8988T (cell line): ENCODE measurements at regions not wholly inside any gene's neighbourhood (a gene's known extent, or its start where the extent isn't known, plus 50 kb on each side); places are given as distances from the start of the nearest gene placed in this dataset.

Source experiments
- DNase-seq: peaks from one replicate; pipeline ENCODE4 v3.0.0; 2011

DNA sequence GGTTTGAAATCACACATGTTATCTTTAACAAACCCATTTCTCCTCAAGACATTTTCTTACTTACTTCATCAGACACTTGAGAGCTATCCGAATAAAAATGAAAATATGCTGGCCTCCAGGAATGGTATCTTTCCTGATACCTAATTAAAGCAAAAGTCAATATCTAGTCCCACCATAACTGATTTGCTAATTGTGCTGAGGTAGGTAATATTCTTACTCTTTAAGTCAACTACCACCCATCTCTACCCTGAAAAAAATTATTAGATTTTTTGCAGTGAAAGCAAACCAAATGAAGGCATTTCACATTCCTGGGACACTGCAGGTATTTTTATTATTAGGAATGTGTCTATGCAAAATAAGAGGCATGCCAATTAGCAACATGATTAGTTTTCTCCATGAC is 175.8 kb downstream of the QDPR start:
- DNase-seq, result no peak

DNA sequence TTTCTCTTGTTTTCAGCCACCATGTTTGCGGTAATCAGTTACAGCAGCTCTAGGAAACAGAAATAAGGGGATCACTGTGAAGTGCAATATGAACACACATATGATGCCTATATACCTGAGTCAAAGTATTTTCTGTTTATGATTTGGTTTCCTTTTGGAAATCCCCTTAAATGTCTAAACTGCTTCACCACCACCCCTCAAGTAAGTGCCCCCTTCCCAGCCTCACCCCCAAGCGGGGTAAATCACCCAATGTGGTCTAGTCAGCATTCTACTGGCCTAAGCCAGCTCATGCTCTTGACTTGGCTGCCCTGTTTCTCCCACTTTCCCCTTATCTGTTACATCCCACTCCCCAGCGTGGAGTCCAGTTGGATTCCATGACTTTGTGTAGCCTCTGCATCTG is 176.5 kb downstream of the QDPR start:
- no peak for DNase-seq

DNA sequence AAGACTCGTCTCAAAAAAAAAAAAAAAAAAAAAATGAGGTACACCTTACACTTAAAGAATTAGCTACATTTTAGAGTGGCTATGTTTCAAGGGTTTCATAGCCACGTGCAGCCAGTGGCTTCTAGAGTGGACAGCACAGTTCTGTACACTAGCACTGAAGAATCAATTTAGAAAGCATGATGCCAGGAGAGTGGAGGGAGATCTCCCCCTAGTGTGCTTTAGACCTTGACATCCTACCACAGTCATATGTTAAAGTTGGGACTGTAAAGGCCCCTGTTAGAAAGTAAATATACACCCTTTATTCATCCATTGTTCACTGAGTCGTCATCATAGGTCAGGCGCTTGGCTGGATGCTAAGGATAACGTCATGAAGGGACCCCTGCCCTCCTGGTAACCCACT is 179.4 kb downstream of the QDPR start:
- DNase-seq, result no peak

DNA sequence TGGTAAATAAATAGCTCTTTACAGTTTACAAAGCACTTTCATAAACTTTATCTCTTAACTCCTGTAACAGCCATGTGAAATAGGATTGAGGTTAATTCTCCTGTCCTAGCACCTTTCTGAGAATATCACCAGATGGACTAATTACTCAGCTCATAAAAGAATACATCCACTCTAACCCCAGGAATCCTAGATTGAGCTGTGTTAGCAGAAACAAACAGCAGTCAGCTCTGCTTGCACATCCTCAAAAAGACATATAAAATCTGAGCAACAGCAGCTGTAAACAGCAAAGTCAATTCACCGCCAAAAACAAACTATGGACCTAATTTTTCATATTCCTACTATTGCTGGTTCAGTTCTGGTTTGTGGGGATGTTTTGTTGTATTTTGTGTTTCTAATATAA is 182.8 kb downstream of the QDPR start:
- no peak for DNase-seq

DNA sequence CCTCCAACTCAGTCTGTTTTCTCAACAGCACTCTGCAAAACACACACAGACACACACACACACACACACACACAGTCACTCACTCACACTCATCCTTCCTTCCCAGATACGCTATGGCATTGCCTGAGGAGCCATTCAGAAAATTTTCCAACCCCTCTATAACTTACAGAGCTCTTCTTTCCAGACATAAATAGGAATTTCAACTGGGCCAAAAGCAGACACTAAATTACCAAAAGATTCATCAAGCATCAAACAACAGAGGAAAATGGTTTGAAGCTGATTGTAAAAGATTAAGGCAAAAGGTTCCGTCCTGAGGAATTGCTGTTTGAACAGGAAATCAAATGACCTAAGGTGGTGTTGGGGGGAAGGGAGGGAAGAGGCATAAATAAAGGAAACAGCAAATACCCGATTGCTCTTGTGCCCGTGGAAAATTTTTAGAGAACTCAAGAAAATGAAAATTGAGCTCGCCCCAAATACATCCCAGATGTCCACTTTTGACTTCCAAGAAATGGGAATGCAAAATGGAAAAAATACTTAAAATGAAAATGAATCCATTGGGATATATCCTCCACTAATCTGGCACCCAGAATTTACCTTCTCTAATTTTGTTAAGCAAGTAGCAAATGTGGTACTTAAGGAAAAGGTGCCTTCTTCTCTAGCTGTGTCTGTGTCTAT is 183.6 kb downstream of the QDPR start:
- no peak for DNase-seq

DNA sequence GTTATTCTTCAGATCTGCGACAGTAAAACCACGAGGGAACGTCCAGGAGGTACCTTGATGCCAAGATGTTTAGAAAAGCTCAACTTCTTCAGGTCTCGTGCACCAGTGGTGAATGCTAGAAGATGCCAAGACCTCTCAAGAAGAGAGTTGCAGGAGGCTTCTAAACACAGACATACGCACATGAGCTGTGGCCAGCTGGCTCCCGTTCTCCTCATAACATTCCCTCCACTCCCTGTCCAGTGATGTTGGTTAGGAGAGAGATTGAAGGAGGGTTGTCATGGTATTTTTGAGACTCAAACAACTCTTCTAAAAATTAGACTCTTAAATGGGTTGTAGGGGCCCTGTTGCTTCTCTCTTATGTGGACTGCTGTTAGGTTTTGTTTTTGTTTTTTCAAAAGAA is 184.3 kb downstream of the QDPR start:
- DNase-seq, result no peak

DNA sequence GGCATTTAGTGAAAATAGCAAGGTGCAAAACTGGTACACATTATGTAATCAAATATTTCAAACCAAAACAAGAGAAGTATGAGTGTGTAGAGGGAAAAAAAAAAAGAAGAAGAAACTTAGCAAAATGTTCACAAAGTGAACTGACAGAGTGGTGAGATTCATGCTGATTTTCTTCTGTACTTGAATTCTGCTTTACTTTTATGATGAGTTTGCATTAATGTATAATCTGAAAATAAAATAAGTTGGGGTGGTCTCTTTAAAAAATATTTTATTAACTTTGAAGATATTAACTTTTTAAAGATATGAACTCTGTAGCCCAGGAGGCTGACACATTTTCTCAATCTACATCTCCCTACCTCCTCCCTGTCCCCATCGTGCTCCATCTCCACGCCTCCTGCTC is 185.1 kb downstream of the QDPR start:
- DNase-seq, result no peak

DNA sequence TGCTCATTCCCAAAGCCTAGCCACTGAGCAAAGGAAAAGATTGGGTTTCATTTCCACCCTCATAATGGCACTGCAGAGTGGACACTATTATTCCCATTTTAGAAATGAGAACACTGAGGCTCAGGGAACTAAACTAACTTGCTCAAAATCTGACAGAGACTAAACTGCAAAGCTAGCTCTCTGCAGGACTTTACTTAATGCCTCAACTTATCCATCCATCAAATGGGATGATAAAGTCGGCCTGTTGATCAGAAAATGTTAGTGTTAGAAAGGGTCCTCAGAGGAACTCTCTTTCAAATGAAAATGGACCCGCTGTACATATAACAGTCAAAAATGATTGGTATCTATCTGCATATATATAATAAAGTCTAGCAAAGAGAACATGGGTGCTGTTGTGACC is 186.8 kb downstream of the QDPR start:
- no peak for DNase-seq

DNA sequence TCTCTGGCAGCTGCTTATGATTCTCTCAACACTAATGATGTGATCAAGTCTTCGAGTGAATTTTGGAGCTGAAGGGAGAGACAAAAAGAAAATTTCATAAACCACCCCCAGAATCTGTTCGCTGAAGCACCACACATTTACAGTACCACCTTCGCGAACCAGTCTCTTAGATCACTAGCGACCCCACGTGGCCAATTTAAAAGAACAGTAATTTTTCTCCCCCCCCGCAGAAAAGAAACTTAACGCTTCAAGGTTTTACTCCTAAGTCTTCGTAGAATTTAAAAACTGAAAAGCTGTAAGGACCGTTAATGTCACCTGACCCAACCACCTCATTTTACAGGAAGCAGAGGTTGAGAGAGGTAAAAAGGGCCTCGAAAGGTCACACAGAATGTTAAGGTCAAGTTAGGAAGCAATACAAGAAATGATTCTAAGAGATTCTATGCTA is 187.5 kb downstream of the QDPR start:
- no peak for DNase-seq

DNA sequence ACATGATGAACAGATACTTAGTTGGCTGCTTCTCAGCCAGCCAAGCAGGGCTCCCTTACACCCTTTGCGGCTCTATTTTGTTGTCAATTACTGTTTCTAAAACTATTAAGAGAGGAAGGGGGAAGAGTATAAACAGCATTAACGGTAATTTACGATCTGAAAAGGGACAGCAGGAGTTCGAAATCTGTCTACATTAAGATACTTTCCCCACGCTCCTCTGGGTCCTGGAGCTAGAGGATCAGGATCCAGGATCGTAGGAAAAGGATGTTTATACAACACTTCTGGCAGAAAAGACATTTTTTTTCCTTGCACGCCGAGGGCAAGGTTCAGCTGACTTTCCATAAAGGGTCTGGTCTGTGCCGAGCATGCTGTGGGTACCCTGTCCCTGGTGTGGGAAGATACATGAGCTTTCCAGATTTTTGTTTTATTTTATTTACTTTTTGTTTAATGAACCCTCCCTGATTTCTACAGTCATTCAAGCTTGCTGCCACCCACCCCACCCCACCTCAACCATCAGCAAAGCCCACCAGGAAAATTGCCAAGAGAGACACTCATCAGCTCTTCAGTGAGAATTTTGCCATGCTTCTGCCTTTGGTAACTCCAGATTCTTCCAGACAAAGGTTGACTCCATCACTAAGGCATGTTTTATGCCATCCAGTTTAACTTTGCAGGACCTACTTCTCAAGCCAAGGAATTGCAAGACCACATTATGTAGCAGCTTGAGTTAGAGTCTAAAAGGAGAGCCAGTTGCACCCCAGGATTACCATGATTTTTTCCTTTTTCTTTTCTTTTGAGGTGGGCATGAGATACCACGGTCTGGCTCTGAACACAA is 188.1 kb downstream of the QDPR start:
- DNase-seq, result no peak

DNA sequence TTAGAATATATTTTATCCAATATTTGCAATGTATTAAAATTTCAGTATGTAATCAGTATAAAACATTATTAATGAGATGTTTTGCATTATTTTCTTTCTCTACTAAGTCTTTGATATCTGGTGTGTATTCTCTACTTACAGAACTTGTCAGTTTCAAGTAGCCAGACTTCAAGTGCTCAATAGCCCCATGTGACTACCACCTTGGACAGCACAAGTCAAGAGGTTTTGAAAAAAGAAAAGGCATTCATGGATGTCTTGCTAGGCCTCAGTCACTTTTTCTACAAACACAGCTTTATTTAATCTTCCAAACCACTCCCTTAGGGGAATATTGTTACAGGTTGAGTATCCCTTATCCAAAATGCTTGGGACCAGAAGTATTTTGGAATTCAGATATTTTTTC is 189.4 kb downstream of the QDPR start:
- no peak for DNase-seq

DNA sequence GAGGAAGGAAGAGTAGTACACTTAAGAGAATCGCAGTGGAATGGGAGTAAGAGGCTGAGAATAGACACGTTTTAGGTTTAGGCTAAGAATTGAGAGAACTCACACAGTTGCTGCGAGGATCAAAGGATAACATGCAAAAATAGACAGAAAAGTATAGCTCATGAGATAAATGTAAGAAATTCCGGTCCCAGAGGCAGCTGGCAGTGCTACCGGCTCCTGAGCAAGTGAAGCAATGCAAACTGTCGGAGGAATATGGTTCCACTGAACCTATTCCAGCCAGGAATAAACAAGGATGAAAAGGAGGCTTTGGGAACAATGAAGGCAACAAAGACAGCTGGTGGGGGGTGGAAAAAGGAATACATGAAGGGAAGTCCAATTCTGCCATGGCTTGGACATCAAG is 191.8 kb downstream of the QDPR start:
- DNase-seq, result no peak

DNA sequence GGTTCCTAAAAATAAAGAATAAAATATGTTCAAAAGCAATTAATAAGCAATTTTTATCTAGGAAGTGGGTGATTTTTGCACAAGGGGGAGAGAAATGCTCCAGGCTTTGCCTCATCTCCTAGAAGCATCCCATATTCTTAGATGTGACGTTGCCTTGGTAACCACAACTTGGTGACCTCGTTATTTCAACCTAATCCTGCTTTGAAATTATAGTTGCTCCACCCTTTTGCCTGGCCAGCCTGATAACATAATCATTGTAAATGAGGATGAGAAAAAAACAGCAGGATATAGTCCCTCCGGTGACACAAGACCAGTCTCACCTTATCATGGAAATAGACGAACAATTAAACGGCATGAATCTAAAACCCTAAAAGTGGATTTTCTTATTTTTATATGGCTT is 194.4 kb downstream of the QDPR start:
- DNase-seq, result no peak

DNA sequence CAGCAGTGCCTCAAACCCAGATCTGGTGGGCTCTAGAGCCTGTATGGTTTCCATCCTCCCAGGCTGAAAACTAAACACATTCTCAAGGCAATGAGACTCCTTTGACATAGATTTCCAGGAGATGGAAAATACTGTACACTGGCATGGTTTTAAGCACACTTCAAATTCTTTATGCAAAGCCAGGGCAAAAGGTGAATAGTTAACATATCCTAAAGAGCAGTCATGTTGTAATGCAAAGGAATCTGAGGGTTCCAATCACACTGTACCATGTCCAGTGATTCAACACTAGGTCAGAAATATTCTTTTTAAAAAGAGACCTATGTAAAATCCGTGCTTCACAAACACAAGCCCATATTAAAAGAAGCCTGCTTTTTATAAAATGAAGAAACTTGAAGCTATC is 195.3 kb downstream of the QDPR start:
- DNase-seq, result no peak

DNA sequence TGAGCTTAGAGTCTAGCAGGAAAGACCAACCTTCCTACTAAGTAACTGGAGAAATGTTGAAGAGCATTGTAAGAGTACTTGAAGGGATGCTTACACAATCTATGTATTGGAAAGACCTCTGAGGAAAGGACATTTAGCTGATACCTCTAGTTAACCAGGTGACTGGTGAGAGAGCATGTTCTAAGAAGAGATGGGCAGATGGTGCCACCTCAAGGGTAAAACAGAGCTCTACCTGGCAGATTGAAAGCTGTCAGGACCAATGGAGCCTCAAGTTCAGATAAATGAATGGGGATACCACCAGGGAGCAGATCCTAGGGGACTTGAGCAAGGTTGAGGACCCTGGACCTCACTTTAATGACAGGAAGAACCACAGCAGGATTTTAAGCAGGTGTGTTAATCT is 196.4 kb downstream of the QDPR start:
- DNase-seq, result no peak

DNA sequence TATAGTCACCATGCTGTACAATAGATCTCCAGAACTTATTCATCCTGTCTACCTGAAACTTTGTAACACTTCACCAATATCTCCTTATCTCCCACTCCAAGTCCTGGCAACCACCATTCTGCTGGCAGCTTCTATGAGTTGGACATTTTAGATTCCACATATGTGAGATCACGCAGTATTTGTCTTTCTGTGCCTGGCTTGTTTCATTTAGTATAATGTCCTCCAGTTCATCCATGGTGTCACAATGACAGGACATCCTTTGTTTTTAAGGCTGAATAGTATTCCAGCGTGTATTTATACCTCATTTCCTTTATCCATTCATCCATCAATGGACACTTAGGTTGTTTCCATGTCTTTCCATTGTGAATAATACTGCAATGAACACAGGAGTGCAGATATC is 198.7 kb downstream of the QDPR start:
- DNase-seq, result no peak

DNA sequence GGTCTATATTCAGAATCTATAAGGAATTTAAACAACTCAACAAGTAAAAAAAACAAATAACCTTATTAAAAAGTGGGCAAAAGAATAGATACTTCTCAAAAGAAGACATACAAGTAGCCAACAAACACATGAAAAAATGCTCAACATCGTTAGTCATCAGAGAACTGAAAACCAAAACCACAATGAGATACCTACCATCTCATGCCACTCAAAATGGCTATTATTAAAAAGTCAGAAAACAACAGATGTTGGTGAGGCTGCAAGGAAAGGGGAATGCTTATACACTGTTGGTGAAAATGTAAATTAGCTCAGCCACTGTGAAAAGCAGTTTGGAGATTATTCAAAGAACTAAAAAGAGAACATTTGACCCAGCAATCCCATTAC is 201.6 kb downstream of the QDPR start:
- no peak for DNase-seq

DNA sequence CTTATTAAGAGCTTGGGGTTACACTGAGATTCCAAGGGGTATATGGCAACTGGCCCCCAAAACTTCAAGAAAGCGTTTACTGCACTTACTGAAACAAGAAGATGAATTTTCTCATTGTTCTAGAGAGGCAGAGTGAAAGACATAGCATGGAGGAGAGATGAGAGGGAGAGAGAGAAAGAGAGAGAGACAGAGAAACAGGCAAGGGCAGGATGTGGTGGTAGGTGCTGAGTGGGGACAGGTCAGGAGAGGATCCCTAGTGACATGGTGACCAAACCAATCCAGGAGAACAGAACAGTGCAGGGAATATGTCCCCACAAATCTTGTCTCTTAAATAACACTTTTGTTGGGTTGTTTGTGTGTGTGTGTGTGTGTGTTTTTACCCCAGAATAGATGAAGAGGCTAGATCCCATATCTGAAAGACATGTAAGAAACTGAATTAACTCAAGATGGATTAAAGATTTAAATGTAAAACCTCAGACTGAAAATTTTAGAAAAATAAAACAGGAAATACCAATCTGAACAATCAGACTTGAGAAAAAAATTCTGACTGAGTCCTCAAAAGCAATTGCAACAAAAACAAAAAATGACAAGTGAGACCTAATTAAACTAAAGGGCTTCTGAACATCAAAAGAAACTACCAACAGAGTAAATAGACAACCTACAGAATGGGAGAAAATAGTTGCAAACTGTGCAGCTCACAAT is 202.2 kb downstream of the QDPR start:
- DNase-seq, result no peak

DNA sequence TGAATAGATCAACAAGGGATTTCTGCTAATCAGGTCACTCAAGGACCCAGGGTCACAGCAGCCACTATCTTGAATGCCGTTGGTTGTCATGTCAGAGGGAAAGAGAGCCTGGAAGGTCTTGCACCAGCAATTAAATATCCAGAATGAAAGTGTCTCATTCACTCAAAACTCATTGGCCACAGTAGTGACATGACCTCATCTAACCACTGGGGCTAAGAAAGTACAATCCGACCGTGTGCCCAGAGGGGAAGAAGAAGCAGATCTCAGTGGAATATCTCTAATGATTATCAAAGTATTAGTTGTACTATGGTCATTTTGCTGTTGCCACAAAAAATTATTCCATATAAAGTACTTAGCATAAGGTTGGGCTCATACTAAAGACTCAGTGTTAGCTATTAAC is 210.0 kb downstream of the QDPR start:
- no peak for DNase-seq

DNA sequence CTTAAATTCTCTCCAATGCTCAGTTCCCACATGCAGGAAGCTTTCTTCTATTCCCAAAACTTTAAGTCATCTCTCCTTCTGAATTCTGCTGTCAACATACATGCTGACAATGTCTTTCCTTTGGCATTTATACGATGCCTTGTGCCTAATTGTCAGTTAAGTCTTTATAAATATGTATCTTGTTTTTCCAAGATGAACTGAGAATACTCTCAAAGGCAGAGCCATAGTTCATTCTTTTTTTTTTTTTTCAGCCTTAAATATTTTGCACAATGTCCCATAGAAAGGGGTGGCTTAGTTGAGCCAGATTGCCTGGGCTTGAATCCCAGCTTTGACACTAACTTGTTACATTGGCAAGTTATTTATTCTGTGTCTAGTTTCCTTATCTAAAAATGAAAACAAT is 210.6 kb downstream of the QDPR start:
- no peak for DNase-seq

DNA sequence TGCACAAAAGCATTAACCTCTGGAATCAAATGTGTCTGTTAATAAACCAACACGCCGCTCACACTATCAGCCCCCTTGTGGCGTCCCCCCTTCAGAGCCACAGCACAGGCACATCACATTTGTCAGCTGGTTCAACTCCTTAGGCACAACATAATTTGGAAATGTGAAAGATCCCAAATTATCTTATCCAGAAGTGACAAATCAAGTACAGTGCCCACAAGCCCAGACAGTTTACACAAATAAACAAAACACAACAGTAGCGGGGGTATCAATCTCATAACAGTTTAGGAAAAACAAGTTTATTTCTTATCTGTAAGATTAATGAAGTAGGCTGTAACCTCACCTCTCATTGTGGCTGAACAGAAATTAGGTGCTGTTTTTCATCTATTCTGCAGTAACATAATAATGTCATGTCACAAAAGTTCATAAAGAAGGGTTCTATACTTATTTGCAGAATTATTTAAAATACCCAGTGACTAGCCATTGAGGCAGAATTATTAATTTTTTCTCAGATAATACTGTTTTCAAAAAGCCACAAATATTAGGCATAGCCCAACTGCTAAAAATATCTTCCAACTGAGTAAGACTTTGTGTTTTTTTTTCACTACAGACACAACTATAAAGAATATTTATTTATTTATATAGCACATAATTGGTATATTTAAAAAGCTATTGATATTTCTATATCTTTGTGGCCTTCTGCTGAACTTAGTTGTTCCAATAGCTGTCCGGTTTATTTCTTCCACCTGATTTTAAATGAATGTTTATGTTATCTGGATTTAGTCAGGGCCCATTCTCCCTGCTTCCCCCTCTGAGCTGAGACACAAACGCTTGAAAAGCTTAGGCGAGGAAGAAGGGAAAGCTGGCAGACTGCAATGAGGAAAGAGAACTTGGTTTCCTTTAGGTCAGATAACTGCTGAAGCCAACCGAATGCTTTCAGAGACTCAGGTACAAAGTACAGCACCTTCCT is 214.7 kb downstream of the QDPR start:
- DNase-seq, result no peak

DNA sequence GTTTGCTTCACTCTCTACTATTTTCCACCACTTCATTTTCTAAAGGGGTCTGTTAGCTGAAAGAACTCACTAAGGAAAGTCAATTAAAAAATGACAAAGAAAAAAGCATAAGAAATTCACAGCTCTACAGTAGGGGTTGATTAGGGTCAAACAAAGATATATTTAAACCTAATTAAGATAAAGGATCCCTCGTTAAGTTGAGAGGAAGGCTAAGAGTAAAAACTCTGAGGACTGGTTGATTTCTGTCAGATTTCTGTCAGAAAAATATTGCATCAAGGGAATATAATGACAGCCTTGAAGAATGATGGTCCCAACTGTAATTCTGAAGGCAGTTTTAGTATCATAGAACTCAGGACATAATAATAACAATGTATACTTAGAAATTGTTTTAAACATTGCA is 218.0 kb downstream of the QDPR start:
- DNase-seq, result no peak

DNA sequence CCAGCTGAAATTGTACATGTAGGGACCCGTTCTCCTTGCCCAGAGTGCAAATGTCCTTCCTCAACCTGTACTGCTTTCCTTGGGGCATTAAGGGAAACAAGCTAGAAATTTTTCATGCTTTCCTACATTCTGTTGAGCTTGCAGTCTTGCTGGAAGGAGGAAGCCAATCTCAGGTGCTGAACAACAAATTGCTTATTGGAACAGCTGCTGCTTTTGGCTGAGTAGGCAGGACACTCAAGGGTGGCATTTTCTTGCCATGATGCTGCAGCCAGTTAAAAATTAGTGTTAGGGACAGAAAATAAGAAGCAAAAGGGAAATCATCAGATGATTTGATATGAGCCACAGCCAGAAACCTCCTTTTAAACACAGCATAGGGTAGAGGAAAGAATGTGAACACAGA is 223.7 kb downstream of the QDPR start:
- DNase-seq, result no peak
